ENCODE measurements at regions not wholly inside any gene's neighbourhood (a gene's known extent, or its start where the extent isn't known, plus 50 kb on each side); places are given as distances from the start of the nearest gene placed in this dataset.
A peak's percentile ranks its signal among the peaks of the same experiment; 100 is the strongest.

DNA sequence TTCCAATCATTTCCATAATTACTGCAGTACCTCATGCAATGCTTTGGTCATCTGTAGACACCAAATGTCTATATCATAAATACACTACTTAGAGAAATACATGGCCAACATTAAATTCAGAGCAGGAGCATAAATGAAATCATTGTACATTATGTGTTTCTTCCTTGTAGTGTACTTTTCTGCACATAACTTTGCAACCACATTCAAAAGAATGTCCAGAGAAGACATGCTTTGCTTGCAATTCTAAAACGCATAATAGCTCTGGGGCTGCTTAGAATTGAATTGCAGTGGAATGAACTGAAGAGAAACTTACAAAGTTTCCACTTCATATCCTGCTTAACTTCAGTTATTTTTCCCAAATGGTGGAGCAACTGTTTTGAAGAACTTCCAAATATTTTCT lies 664.4 kb downstream of the DSC3 start (continued):
- TF ChIP-seq, protein P1, sequence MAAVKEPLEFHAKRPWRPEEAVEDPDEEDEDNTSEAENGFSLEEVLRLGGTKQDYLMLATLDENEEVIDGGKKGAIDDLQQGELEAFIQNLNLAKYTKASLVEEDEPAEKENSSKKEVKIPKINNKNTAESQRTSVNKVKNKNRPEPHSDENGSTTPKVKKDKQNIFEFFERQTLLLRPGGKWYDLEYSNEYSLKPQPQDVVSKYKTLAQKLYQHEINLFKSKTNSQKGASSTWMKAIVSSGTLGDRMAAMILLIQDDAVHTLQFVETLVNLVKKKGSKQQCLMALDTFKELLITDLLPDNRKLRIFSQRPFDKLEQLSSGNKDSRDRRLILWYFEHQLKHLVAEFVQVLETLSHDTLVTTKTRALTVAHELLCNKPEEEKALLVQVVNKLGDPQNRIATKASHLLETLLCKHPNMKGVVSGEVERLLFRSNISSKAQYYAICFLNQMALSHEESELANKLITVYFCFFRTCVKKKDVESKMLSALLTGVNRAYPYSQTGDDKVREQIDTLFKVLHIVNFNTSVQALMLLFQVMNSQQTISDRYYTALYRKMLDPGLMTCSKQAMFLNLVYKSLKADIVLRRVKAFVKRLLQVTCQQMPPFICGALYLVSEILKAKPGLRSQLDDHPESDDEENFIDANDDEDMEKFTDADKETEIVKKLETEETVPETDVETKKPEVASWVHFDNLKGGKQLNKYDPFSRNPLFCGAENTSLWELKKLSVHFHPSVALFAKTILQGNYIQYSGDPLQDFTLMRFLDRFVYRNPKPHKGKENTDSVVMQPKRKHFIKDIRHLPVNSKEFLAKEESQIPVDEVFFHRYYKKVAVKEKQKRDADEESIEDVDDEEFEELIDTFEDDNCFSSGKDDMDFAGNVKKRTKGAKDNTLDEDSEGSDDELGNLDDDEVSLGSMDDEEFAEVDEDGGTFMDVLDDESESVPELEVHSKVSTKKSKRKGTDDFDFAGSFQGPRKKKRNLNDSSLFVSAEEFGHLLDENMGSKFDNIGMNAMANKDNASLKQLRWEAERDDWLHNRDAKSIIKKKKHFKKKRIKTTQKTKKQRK (IDR thresholded peaks at IDR 0.05; ENCODE audit: low read depth, low read length): no peak

DNA sequence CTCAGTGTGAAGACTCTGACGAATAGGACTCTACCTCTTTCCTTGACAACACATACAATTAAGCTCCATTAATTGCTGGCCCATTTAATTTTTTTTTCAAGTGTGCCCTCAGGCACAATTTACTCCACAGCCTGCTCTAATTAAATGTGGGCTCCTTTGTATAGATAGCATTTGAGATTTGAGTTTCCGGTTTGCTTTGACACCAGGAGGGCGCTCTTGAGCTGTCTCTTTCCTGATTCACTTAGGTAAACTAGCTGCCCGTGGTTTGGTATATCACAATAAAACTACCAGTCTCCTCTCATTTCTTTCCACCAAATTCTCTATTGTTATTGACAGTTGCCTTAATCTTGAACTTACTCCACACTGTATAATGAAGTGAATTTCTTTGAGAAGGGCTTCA lies 666.0 kb downstream of the DSC3 start:
- Histone ChIP-seq H4K20me1 (ENCODE audit: control insufficient read depth, insufficient read depth) (no peaks in the 10 kb centered on the region), H3K9me3 (replicated peaks; ENCODE audit: control insufficient read depth, insufficient read depth, low read length) (no peaks in the 10 kb centered on the region), H3K4me2 (ENCODE audit: control insufficient read depth, insufficient read depth) (no peak overlapping the region), H3K9ac (ENCODE audit: control insufficient read depth, insufficient read depth, low read length) (no peak overlapping the region), H3K4me3 (no peak overlapping the region), H3K36me3 (ENCODE audit: control insufficient read depth in 2 of 2, insufficient read depth in 2 of 2, low read length in 1 of 2) (no peaks in the 10 kb centered on the region), H2AFZ (ENCODE audit: control insufficient read depth, low read depth, low read length) (no peak overlapping the region), H3K79me2 (ENCODE audit: control insufficient read depth, insufficient read depth, low read length) (no peaks in the 10 kb centered on the region), H3K4me1 (ENCODE audit: control insufficient read depth, insufficient read depth, low read length) (no peaks in the 10 kb centered on the region), H3K27me3 (replicated peaks in 1 of 2; ENCODE audit: control insufficient read depth in 2 of 2, insufficient read depth in 2 of 2, low read length in 1 of 2) (no peaks in the 10 kb centered on the region), H3K27ac (ENCODE audit: control insufficient read depth, insufficient read depth) (no peak overlapping the region)
- in situ Hi-C loops (cut with MboI) (no loop called here), intact Hi-C loops (cut with micrococcal nuclease; ENCODE audit: unreplicated experiment) (loop anchor here (2.0 kb wide), 1 partner anchor 20 kb away; no protein-coding TSS in a partner anchor)
- RAD21 ChIA-PET (ENCODE audit: unreplicated experiment): interaction anchor here (1.4 to 1.7 kb wide), 3 partner anchors 72 to 513 kb away, joined by 4 to 10 read pairs (median 4); no protein-coding TSS in a partner anchor
- SMC1A ChIA-PET (ENCODE audit: uncharacterized antibody, unreplicated experiment): interaction anchor here (1.0 to 1.6 kb wide), 6 partner anchors 28 to 596 kb away, joined by 3 to 7 read pairs (median 4); no protein-coding TSS in a partner anchor
- DNase-seq (ENCODE audit: low read depth, low spot score): no peak
- BruUV-seq (replicated peaks): no TSS peak
- ATAC-seq: peak; percentile 77
- WGBS (ENCODE audit: insufficient coverage, insufficient replicate concordance, low lambda C conversion rate, missing lambda C conversion rate): 22% methylated on average over 4 of the region's 4 CpGs
- TF ChIP-seq, protein P2, sequence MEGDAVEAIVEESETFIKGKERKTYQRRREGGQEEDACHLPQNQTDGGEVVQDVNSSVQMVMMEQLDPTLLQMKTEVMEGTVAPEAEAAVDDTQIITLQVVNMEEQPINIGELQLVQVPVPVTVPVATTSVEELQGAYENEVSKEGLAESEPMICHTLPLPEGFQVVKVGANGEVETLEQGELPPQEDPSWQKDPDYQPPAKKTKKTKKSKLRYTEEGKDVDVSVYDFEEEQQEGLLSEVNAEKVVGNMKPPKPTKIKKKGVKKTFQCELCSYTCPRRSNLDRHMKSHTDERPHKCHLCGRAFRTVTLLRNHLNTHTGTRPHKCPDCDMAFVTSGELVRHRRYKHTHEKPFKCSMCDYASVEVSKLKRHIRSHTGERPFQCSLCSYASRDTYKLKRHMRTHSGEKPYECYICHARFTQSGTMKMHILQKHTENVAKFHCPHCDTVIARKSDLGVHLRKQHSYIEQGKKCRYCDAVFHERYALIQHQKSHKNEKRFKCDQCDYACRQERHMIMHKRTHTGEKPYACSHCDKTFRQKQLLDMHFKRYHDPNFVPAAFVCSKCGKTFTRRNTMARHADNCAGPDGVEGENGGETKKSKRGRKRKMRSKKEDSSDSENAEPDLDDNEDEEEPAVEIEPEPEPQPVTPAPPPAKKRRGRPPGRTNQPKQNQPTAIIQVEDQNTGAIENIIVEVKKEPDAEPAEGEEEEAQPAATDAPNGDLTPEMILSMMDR (IDR thresholded peaks at IDR 0.05 in 2 of 3, conservative IDR thresholded peaks at IDR 0.05 in 1 of 3; ENCODE audit: control insufficient read depth in 2 of 3, extremely low read depth in 1 of 3, insufficient read depth in 1 of 3, low read depth in 3 of 3, low read length in 3 of 3): peak in 2 of 3 experiments; percentile 11 to 46; a peak in 2 of 6 replicates
- no peak for TF ChIP-seq MXI1 (IDR thresholded peaks at IDR 0.05; ENCODE audit: low read depth, low read length)
- POLR2A ChIA-PET: no interaction called here
- CTCF ChIA-PET: interaction anchor here (0.9 to 2.0 kb wide), 7 partner anchors 10 to 592 kb away, joined by 3 to 6 read pairs (median 5); no protein-coding TSS in a partner anchor
- no peak for FAIRE-seq
